ENCODE measurements at regions not wholly inside any gene's neighbourhood (a gene's known extent, or its start where the extent isn't known, plus 50 kb on each side); places are given as distances from the start of the nearest gene placed in this dataset.
"Not testable (repeated sequence)": the region's sequence is repeated elsewhere in the genome, so short reads cannot be mapped to it uniquely, and the experiment has no call there.

- DNase-seq (ENCODE audit: low read depth): no peak
Observed at GRCh38 chr18:22040533-22040932, 128.9 kb upstream of the GATA6 start.

- DNase-seq (ENCODE audit: low read depth): no peak
Observed at GRCh38 chr18:22043837-22044236, 125.6 kb upstream of the GATA6 start.

DNA sequence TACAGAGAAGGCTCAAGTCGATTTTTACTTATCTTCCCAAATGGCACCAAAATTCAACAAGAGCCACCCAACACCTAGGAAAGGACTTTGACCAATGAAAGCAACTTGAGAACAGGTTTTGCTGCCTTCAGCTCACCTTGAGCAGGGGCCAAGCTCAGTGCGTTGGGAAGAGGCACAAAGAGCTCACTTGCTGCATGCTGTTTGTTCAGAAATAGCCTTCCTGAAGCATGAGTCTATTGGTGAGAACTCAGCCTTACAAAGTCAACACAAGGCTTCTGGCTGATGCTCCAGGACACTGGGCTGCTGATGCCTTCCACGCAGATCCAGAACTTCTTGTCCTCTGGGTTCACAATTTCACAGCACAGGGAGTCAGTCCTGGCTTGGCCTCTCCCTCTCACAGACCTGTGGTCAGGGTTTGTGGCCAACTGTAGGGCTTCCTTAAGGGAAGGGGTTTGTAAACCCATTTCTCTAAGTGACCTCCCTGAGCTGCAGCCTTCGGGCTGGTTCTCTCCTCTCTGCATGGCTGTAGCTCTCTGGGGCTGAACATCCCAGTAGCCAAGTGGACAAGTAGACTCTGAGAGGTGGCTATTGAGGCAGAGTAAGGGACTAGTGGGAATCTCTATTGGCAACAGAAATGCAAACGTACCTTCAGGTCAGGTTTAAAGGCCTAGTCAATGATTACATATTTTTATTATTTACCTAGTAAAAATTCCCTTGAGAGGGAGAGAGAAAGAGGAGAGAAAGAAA lies 124.7 kb upstream of the GATA6 start:
- DNase-seq (ENCODE audit: low read depth): no peak

DNA sequence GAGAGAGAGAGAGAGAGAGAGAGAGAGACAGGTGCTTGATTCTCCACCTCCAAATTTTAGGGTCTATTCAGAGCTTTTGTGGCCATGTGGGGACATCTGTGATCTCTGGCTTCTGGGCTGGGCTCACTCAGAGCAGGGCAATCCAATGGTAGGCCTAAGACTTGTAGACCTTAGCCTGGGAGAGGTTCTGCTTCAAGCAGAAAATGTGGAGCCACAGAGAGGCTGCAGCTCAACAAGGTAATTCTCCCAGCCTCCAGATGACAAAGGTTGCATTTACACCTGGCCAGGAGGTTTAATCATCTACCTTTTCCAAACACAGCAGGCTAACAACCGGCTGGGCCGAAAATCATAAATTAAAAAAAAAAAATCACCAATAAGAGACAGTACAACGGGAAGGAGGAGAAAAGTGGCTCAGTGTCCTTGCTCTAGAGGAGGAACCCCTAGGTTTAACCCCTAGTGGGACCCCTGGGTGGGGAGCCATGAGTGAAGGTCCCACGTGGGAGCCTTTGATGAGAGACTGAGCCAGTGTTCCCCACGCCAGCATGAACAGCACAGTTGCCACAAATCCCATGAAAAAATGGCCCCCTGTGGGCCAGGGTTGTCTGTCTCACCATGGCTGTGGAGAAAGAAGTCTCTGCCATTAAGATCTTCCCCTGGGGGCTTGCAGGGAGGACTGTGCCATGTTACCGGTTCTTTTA lies 124.0 kb upstream of the GATA6 start:
- no peak for DNase-seq (ENCODE audit: low read depth)

GRCh38 chr18:22046473-22046872 lies 122.9 kb upstream of the GATA6 start:
- DNase-seq (ENCODE audit: low read depth): no peak

DNA sequence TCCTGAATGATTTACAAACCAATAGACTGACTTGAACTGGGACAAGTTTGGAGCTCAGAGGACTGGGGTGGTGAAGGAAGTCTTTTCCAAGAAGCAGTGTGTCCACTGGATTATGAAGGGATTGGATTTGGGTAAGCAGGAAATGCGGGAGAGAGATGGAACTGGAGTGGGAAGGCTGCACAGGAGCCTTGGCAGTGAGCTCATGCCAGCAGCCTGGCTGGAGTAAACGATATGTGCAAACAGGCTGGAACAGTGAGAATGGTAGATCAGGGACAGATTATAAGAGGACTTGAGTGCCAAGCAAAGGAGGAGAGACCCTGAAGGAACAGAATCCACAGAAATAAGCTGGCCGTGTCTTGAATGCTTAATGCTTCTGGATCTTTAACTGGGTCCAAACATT lies 121.9 kb upstream of the GATA6 start:
- no peak for DNase-seq (ENCODE audit: low read depth)

GRCh38 chr18:22048221-22048620 lies 121.2 kb upstream of the GATA6 start:
- no peak for DNase-seq (ENCODE audit: low read depth)

GRCh38 chr18:22048932-22049615 lies 120.3 kb upstream of the GATA6 start:
- no peak for DNase-seq (ENCODE audit: low read depth)

- DNase-seq (ENCODE audit: low read depth): no peak
Observed at GRCh38 chr18:22052405-22053105, 116.8 kb upstream of the GATA6 start.

DNA sequence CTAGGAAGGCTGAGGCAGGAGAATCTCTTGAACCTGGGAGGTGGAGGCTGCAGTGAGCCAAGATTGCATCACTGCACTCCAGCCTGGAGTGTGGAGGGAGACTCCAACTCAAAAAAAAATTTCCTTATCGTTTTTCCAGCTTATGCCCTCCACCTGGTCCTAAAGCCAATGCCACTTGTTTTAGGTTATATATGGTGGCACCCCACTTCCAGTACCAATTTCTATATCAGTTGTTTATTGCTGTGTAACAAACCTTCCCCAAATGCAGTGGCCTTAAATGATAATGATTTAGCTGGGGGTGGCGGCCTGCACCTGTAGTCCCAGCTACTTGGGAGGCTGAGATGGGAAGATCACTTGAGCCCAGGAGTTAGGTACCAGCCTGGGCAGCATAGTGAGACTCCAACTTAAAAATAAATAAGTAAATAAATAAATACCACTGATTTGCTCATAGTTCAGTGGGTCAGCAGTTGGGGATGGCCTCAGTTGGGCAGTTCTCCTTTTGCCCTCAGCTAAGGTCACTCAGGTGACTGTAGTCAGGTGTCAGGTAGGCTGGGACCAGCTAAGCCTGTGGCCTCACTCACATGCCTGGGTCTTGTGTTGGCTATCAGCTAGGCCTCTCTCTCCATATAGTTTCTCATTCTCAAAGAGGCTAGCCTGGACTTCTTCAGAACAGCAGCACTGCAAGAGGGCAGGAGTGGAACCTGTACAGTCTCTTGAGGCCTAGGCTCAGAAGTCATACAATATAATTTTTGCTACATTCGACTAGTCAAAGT lies 113.7 kb upstream of the GATA6 start:
- DNase-seq (ENCODE audit: low read depth): no peak

DNA sequence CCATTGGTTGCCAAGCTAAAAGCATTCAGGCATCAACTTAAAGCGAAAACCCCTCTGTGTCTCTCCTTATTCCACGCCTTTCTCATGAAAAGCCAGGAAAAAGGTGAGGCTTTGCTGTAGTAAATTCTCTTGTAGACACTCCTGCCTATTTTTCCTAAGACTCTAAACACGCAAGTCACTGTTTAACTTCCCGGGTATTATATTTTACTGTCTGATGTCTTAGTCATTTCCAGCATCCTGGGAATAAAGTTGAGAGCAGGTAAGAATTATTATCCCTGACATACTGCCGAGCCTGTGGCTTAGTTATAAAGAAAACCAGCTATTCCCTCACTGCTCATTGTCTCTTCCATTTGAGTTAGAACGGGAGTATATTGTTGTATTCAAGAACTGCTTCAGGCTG lies 112.4 kb upstream of the GATA6 start:
- no peak for DNase-seq (ENCODE audit: low read depth)

GRCh38 chr18:22057908-22058527 lies 111.4 kb upstream of the GATA6 start:
- no peak for DNase-seq (ENCODE audit: low read depth)

DNA sequence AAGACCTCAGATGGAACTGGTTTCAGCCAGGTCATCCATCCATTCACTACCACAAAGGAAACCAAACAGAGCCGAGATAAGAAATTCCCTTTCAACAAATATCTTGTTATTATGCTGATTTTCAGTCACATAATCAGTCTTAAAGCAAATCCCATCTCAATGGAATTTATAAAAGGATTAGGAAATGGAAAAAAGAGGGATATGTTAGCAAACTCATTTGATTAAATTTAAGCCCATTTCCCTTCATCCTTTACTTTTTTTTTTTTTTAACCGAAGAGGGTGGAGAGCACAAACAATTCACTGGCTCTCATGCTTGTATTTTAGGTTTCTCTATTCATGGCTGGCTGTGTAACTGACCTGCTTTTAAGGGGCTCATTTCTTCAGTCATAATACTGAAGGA lies 109.0 kb upstream of the GATA6 start:
- DNase-seq (ENCODE audit: low read depth): no peak

- no peak for DNase-seq (ENCODE audit: low read depth)
Observed at GRCh38 chr18:22063102-22063501, 106.3 kb upstream of the GATA6 start.

- no peak for DNase-seq (ENCODE audit: low read depth)
Observed at GRCh38 chr18:22063672-22064071, 105.7 kb upstream of the GATA6 start.

DNA sequence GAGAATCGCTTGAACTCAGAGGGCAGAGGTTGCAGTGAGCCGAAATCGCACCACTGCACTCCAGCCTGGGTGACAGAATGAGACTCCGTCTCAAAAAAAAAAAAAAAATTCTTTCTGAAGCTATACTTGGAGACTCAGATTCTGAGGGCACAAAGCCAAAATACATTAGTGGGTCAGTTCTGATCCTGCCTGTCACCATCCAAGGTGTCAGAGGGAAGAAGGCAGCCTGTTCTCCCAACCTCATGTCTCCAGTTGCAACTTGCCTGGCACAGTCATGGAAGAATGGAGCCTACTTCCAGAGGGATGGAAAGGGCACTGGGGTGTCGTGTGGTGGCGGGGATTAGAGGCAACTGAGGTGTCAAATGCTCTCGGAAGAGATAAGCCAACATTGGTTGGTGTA lies 104.8 kb upstream of the GATA6 start:
- DNase-seq (ENCODE audit: low read depth): no peak

DNA sequence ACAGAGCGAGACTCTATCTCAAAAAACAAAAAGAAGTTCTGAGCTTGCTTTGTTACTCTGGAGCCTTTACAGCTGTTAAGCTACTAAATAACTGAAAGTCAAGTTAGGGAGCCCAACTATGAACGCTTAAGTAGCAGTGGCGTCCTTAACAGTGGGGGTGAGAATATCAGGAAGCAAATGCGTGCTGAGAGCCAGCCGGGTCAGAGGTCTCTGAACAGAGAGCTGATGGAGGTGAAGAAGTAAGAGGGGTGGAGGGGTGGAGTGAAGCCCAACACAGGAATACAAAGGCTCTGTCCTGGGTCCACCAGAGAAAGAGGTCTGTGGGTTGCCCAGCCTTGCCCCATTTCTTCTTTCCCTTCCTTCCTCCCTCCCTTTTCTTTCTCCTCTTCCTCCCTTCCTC lies 104.1 kb upstream of the GATA6 start:
- no peak for DNase-seq (ENCODE audit: low read depth)

GRCh38 chr18:22066083-22066485 lies 103.3 kb upstream of the GATA6 start:
- no peak for DNase-seq (ENCODE audit: low read depth)

- no peak for DNase-seq (ENCODE audit: low read depth)
Observed at GRCh38 chr18:22067109-22067508, 102.3 kb upstream of the GATA6 start.

- no peak for DNase-seq (ENCODE audit: low read depth)
Observed at GRCh38 chr18:22067682-22068081, 101.7 kb upstream of the GATA6 start.

- DNase-seq (ENCODE audit: low read depth): not testable (repeated sequence)
Observed at GRCh38 chr18:22068784-22069183, 100.6 kb upstream of the GATA6 start.

Measured in myocyte (in vitro differentiated cells).